ENCODE measurements at regions not wholly inside any gene's neighbourhood (a gene's known extent, or its start where the extent isn't known, plus 50 kb on each side); places are given as distances from the start of the nearest gene placed in this dataset.

DNA sequence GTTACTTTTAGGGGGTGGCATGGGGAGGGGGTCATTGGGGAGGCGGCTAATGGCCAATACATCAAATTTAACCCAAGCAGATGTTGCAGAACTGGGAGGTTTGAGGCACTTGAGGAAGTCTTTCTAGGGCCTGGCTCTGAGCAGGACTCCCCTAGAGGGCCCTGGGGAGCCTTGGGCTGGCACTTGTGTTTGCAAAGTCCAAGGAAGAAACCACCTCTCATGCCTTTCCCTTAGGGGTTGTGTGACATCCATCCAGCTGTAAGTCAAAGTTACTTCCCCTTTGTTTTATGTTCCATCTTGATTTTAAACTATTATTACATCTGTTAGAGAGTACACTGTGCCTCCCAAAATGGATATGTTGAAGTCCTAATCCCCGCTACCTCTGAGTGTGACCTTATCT is 159.9 kb downstream of the KATNAL1 start:
- H3K36me3 ChIP-seq, result no peaks in the 10 kb centered on the region
- peak overlapping the region in 1 of 10 donors; percentile 76 for H3K27ac ChIP-seq
- DNase-seq, result no peak
- H3K4me1 ChIP-seq, result peaks cover 0 to 18% (median 8%) of the 10 kb centered on the region in 9 donors
- WGBS, 2 donors, result 94 to 97% methylated on average over 2 of the region's 2 CpGs
- TF ChIP-seq, protein P1, sequence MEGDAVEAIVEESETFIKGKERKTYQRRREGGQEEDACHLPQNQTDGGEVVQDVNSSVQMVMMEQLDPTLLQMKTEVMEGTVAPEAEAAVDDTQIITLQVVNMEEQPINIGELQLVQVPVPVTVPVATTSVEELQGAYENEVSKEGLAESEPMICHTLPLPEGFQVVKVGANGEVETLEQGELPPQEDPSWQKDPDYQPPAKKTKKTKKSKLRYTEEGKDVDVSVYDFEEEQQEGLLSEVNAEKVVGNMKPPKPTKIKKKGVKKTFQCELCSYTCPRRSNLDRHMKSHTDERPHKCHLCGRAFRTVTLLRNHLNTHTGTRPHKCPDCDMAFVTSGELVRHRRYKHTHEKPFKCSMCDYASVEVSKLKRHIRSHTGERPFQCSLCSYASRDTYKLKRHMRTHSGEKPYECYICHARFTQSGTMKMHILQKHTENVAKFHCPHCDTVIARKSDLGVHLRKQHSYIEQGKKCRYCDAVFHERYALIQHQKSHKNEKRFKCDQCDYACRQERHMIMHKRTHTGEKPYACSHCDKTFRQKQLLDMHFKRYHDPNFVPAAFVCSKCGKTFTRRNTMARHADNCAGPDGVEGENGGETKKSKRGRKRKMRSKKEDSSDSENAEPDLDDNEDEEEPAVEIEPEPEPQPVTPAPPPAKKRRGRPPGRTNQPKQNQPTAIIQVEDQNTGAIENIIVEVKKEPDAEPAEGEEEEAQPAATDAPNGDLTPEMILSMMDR (IDR thresholded peaks at IDR 0.05), result no peak
- intact Hi-C loops (cut with DNase I), result no loop called here
- no peak for ATAC-seq
- no peak overlapping the region for H3K4me3 ChIP-seq
- no peaks in the 10 kb centered on the region for H3K27me3 ChIP-seq
- no peaks in the 10 kb centered on the region for H3K9me3 ChIP-seq

DNA sequence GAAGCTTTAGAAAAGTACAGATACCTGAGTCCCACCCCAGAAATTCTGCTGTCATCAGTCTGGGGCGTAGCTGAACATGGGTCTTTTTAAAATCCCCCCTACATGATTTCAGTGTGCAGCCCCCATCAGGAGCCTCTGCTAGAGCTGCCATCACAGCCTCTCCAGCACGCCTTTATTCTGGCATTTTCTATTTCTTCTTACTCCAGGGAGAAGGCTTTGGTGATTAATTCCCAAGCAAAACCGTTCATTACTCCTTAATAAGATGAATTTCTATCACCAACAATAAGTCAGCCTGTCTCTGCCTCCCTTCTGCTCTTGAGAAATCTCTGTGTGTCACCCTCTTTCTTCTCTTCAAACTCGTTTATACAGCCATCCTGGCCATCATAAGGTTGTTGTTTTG is 160.3 kb downstream of the KATNAL1 start:
- DNase-seq (no peak), ATAC-seq (no peak)
- H3K9me3 ChIP-seq, result no peaks in the 10 kb centered on the region
- intact Hi-C loops (cut with DNase I), result no loop called here
- H3K4me1 ChIP-seq, result peaks cover 0 to 21% (median 10%) of the 10 kb centered on the region in 9 donors
- H3K36me3 ChIP-seq, result no peaks in the 10 kb centered on the region
- 76 to 77% methylated on average over 4 of the region's 4 CpGs for WGBS, 2 donors
- H3K27me3 ChIP-seq, result no peaks in the 10 kb centered on the region
- peak overlapping the region in 1 of 10 donors; percentile 76 for H3K27ac ChIP-seq
- no peak overlapping the region for H3K4me3 ChIP-seq
- TF ChIP-seq, protein P1 (IDR thresholded peaks at IDR 0.05), result no peak

DNA sequence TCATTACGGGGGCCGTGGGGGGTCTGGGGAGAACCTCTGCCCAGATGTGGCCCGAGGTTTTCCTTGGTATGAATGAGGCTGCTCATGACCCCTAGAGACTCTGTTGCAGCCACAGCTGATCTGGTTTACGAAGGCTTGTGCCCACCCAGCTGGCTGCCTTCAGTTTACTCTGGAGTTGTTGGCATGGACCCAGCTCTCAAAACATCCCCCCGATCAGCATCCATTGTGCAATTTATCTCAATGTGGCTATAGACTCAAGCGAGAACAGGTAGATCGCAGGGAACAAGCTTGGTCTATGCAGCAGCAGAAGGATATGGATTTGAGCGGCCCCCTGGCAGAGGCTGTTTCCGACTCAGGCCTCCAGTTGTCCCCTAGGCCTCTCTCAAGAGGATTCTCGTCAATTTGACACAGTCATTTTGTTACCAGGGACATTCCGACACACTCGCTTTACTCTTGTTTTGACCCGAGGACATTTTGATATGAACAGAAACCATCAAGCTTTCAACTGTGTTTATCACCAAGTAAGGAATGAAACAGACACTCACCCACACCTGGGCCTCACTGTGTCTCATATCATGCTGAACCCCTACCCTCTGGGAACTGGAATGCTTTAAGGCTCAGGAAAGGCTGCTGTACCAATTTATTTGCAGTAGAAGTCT is 161.5 kb downstream of the KATNAL1 start:
- Histone ChIP-seq H3K27me3 (no peaks in the 10 kb centered on the region), H3K4me3 (no peak overlapping the region), H3K27ac (peak overlapping the region in 1 of 10 donors; percentile 76), H3K9me3 (no peaks in the 10 kb centered on the region), H3K36me3 (no peaks in the 10 kb centered on the region), H3K4me1 (peaks cover 0 to 23% (median 10%) of the 10 kb centered on the region in 9 donors)
- DNase-seq, result no peak
- 87 to 88% methylated on average over 13 of the region's 13 CpGs for WGBS, 2 donors
- intact Hi-C loops (cut with DNase I), result no loop called here
- no peak for ATAC-seq
- TF ChIP-seq, protein P1 (IDR thresholded peaks at IDR 0.05), result no peak

DNA sequence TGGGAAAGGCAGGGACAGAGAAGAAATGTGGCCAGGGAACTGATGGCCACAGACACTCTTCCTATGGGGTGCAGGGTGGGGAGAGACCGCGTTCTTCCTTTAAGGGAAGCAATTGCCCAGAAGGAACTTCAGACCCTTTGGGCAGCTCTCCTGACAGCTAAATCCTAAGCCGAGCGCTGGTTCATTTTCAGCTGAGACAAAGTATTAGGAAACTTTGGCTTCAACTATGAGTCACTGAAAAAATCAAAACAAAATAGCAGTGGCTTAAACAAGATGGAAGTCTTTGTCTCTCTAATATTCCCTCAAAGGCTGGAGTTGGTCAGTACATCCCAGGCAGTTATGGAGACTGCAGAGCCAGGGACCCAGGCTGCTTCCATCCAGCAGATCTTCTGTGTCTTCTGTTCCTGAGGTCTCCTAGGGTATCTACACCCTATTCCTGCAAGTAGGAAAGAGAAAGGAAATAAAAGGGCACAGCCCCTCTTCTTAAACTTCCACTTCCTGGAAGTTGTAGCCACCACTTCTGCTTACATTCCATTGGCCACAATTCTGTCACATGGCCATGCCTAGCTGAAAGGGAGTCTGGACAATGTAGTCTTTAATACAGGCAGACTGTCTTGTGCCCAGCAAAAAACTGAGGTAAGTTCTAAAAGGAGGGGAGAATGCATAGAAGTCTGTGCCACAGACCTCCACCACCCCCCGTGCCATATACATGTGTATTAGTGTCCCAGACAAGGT is 163.5 kb downstream of the KATNAL1 start:
- 94 to 99% methylated on average over 5 of the region's 5 CpGs for WGBS, 2 donors
- Histone ChIP-seq H3K27ac (peak overlapping the region in 1 of 10 donors; percentile 47), H3K4me3 (no peak overlapping the region), H3K9me3 (no peaks in the 10 kb centered on the region), H3K27me3 (no peaks in the 10 kb centered on the region), H3K36me3 (no peaks in the 10 kb centered on the region), H3K4me1 (peaks cover 0 to 23% (median 10%) of the 10 kb centered on the region in 9 donors)
- ATAC-seq (no peak), DNase-seq (no peak)
- intact Hi-C loops (cut with DNase I), result no loop called here
- TF ChIP-seq, protein P1 (IDR thresholded peaks at IDR 0.05), result no peak
